NCI-H1105 treated with DMSO at 0.1 percent for 48 hours (cell line): ENCODE measurements at regions not wholly inside any gene's neighbourhood (a gene's known extent, or its start where the extent isn't known, plus 50 kb on each side); places are given as distances from the start of the nearest gene placed in this dataset.
A peak's percentile ranks its signal among the peaks of the same experiment; 100 is the strongest.
"Not testable (repeated sequence)": the region's sequence is repeated elsewhere in the genome, so short reads cannot be mapped to it uniquely, and the experiment has no call there.

Experiments
- DNase-seq: peaks from one replicate; lab custom pipeline; 2025; lab: John Stamatoyannopoulos, UW

DNA sequence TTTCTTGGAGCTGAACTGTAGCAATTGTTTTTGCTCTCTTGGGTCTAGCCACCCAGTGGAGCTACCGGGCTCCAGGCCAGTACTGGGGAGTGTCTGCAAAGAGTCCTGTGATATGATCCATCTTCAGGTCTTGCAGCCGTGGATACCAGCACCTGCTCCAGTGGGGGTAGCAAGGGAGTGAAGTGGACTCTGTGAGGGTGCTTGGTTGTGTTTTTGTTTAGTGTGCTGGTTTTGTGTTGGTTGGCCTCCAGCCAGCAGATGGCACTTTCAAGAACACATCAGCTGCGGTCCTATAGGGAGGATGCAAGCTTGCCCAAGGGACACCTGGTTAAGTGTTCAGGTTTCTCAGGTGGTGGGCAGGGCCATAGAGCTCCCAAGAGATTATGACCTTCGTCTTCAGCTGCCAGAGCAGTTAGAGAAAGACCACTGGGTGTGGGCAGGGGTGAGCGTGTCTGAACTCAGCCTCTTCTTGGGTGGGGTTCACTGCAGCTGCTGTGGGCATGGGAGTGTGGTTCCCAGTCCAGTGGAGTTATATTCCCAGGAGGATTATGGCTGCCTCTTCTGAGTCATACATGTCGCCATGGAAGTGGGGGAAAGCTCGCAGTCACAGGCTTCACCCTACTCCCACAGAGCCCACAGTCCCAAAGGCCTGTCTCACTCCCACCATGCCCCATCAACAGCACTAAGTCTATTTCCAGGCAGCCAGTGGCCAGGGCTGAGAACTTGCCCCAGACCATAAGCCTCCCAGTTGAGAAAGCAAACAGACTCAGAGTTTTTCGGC lies 811.6 kb downstream of the GLUD2 start:
- no peak for DNase-seq

DNA sequence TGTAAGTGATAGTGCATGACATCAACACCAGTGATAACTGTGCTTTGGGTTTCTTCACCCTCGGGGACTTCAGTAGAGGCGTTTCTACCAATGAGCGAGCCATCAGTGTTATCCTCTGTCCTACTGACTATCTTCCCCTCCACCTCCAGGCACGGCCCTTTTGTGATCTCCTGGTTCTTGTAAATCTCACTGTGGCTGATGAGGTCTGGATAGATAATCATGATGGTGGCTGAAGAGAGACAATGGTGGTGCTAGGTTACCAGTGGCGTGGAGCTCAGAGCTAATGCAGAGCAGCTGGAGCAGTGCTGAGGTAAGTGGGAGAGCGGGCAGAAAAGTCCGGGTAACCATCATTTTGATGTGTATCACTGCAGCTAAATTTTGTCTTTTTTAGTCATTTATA lies 816.6 kb downstream of the GLUD2 start:
- no peak for DNase-seq

DNA sequence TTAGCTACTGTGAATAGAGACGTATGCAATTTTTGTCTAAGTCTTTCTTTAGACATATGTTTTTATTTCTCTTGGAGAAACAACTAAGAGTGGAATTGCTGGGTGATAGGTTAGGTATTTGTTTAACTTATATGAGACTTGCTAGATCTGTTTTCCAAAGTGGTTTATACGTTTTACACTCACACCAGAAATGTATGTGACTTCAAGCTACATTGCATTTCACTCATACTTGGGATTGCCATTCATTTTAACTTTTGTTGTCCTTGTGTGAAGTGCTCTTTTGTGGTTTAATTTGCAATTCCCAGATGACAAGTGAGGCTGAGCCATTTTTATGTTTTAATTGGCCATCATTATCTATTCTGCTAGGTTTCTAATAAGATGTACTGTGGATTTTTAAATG lies 817.2 kb downstream of the GLUD2 start:
- DNase-seq = peak; percentile 33

DNA sequence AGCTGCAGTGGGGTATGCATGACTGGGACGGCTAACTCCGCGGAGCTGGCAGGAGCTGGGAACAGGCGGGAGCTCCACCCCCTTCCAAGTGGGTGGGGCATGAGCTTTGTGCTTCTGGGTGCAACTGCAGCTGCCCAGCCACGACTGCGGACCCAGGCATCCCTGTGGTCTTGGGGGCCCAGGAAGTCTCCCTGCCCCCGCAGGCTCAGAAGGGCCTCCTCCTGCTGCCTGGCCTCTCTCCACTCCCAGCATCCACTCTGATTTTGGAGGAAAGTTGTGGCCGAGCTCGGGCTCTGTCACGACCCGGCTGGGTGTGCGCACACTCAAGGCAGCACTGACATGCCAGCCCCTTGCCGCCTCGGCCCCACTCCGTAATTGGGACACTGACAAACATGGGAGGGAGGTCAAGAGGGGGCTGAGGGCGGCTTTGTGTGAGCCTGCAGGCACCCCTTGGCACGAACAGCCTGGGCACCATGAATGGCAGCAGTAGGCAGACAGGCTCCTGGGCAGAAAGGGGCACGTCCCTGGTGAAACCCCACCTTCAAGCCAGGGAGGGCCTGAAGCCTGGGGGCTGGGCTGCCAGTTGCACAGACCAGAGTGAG lies 822.6 kb downstream of the GLUD2 start:
- DNase-seq = no peak

DNA sequence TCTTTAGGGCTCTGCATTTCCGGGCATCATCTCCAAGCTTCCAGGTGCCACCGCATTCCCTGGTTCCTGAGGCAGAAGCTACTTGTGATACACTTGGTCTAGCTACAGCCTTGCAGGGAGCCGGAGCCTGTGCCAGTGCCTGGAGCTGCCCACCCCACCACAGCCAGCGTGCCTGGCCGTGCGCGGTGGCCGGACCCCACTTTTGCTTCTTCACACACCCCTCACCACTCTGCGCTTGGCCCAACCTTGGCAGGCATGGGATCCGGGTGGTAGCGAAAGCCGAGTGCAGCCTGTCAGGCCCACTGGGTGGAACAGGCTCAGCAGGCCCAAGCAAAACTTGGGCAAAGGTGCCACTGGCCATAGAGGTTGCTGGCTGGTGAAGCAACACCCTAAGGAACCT lies 823.7 kb downstream of the GLUD2 start:
- DNase-seq = no peak

DNA sequence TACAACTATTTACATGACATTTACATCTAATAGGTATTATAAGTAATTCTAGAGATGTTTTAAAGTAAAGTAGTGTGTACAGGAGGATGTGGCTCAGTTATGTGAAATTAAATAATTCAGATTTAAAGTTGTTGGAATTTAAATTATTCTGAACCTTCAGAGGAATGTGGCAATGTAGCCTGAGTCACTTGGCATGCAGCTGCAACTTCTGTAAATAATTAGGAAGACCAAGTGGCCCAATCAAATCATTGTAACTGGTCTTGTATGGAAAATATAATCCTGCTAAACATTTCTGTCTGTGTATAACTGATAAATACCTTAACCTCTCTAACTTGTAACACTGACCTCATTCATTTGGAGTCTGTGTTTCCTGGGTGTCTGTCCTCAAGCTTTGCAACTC lies 828.9 kb downstream of the GLUD2 start:
- DNase-seq = no peak

DNA sequence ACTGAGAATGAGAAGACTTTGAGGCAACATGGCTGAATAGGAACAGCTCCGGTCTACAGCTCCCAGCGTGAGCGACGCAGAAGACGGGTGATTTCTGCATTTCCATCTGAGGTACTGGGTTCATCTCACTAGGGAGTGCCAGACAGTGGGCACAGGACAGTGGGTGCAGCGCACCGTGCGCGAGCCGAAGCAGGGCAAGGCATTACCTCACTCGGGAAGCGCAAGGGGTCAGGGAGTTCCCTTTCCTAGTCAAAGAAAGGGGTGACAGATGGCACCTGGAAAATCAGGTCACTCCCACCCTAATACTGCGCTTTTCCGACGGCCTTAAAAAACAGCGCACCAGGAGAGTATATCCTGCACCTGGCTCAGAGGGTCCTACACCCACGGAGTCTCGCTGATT lies 829.9 kb downstream of the GLUD2 start:
- DNase-seq = not testable (repeated sequence)

DNA sequence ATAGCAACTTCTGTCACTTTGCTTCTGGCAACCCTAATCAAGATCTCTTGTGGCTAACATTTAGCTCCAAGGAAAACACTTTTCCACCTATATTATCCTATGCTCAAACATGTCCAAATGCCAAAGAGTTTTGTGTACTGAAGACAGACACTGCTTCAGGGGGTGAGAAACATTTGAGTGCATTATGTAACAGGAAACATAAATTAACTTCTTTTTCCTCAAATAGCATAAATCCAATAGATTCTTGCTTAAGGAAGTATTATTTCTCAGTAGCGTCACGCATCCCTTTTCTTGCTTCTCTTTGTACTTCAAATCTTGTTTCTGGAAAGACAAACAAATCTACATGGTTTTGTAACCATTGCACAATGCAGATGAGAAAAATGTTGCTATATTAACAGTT lies 839.1 kb downstream of the GLUD2 start:
- no peak for DNase-seq

DNA sequence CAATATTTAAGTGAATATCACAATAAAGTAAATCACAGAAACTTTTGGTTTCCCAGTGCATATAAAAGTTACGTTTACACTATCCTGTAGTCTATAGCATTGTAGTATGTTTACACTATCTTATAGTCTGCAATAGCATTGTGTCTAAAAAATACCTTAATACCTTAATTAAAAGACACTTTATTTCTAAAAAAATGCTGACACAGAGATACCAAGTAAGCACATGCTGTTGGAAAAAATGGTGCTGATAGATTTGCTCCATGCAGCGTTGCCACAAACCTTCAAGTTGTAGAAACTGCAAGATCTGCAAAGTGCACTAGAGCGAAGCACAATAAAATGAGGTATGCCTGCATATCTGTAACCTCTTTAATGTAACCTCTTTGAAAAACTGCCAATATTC lies 847.3 kb downstream of the GLUD2 start:
- no peak for DNase-seq

DNA sequence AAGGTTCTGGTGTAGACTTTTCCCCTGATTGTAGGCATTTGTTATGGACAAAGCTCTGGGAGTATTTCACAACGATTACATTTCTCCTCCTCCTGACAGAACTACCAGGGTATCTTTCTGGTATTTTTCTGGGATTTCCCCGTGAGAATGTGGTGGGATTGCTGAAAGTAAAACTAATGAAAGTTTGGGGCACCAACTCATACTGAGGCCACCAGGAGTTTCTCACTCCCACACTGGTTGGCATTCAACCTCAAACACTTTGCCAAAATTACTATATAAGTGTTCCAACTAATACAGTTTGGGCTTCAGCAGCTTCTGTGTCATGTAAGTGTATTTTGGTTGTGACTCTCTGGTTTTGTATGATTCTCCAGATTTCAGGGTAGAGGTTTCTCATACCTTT lies 855.1 kb downstream of the GLUD2 start:
- DNase-seq = no peak

DNA sequence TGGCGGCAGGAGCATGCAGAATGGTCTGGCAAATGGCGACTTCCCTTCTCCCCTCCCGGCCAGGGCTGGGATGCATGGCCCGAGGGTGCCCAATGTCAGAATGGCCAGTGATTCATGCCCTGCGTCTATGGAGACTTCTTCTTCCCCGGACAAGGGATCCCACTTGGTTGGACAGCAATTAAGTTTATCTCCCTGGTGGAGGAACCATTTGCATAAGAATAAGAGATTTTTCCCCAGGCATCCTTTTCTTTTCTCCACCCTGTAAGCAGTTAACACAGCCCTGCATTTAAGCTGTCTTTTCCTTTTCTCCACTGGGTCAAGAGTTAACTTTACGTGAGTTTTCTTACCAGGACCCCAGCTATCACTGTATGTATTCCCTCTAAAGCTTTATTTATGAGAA lies 856.6 kb downstream of the GLUD2 start:
- DNase-seq = no peak

DNA sequence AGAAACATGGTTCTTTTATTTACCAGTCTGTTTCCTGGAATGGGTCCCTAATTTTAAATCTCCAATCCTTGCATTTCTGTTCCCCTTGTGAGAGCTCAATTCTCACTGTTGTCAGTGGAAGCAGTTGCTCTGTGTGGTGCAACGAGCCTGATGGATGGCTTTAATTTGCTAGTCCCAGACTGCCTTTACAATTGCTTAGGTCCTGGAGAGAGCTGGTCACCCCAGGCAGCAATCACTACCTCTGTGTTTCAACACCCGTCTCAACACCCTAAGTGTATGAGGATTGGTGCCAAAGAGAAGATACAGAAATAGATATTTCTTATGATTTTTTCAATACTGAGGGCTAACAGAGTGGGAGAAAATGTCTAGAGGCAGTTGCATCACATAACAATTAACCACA lies 873.8 kb downstream of the GLUD2 start:
- no peak for DNase-seq

DNA sequence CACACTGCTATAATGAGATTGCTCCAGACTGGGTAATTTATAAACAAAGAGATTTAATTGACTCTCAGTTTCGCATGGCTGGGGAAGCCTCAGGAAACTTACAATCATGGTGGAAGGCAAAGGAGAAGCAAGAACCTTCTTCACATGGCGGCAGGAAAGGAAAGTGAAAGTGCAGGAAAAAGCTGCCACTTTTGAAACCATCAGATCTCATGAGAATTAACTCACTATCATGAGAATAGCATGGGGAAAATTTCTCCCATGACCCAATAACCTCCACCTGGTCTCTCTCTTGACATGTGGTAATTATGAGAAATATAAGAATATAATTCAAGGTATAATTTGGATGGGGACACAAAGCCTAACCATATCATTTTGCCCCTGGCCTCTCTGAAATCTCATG lies 884.2 kb downstream of the GLUD2 start:
- DNase-seq = no peak

DNA sequence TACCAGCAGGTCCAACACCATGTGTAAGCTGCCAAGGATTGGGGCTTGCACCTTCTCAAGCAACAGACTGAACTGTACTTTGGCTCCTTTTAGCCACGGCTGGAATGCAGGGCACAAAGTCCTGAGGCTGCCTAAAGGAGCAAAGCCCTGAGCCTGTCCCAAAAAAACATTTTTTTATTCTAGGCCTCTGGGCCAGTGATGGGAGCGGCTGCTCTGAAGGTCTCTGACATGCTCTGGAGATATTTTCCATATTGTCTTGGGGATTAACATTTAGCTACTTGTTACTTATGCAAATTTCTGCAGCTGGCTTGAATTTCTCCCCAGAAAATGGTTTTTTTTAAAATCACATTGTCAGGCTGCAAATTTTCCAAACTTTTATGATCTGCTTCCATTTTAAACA lies 885.3 kb downstream of the GLUD2 start:
- DNase-seq = no peak

DNA sequence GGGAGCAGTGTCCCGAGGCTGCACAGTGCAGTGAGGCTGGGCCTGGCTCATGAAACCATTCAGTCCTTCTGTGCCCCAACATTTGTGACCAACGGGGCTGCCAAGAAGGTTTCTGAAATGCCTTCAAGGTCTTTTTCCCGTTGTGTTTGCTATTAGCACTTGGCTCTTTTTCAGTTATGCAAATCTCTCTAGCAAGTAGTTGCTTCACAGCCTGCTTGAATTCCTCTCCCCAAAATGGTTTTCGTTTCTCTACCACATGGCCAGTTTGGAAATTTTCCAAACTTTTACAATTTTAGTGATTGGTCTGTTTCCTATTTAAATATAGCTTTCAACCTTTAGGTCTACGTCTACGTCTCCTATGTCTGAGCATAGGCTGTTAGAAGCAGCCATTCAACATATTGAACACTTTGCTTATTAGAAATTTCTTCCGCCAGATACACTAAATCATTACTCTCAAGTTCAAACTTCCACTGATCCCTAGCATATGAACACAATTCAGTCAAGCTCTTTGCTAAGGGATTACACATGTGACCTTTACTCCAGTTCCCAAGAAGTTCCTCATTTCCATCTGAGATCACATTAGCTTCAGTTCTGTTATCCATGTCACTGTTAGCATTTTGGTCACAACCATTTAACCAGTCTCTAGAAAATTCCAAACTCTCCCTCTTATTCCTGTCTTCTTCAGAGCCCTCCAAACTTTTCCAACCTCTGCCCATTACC lies 901.8 kb downstream of the GLUD2 start:
- DNase-seq = no peak

DNA sequence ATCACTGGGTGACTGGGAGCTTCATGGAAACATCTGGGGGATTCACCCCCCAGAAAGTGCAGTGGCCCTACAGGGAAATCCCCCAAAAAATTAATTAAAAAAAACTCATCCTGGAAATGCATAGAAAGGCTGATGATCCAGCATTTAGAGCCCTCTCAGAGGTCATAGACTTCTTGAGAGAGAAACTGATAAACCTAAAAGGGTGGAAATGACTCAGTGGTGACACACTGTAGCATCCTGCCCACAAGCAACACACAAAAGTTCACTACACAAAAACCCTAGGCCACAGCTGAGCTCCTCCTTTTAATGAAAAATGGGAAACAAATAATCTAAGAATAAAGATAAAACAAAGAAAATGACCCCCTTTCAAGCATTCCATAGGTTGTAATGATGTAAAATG lies 911.5 kb downstream of the GLUD2 start:
- DNase-seq = no peak

DNA sequence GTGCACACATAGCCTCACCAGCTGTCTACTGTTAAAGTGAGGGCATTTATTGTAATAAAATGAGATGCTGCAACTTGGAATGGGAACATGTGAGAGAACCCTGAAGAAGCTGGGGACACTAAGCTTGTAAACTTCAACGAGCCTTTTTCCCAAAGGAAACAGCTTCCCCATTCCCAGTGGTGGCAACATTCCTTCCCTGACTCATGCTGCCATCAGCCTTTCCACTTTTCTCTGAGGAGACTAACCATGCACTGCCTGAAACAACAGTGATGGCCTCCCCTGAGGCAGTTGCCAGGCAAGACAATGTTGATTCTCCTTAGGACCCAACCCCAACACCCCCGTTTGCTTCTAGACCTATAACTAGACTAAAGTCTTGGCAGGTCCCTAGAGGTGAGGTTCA lies 928.3 kb downstream of the GLUD2 start:
- no peak for DNase-seq

DNA sequence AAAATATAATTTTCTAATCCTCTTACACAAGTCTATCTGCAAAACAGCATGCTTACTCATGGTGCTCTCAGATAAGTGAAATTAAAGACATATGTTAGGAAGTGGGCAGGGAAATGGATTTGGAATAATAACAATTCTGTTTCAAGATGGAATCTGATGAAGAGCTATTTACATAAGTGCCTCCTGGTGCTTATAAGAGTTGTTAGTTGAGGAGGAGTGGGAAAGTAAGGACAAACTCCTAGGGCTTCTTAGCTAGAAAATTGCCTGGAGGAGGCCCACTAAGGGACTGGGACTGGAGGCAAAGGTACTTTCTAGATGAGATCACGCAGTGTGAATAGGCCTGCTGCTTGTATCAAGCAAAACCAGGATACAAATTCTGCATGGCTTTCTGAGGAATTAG lies 939.8 kb downstream of the GLUD2 start:
- DNase-seq = no peak

DNA sequence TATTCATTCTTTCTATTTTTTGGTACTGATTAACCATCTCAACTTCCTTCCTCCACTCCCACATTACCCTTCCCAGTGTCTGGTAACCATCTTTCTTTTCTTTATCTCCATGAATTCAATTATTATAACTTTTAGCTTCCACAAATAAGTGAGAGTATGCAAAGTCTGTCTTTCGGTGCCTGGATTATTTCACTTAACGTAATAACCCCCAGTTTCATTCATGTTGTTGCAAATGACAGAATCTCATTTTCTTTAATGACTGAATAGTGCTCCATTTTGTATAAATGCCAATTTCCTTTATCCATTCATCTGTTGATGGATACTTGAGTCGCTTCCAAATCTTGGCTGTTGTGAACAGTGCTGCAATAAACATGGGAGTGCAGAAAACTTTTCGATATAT lies 940.4 kb downstream of the GLUD2 start:
- DNase-seq = no peak

DNA sequence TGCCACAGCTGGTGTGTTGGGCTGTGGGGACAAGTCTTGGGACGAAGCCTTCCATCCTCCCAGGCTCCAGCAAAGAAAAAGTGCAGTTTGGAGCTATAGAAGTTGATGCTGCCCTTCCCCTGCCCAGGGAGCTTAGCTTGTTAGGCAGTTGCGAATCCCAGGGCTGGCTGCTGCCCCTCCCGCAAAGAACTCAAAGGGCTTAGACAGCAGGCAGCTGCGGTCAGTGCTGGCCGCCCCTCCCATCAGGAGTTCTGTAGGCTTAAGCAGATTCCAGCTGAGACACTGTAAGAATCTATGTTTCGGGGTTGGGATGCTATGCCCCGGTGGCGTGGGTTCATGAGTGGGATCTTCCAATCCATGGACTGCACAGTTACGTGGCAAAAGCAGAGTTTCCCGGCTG lies 956.7 kb downstream of the GLUD2 start:
- no peak for DNase-seq

DNA sequence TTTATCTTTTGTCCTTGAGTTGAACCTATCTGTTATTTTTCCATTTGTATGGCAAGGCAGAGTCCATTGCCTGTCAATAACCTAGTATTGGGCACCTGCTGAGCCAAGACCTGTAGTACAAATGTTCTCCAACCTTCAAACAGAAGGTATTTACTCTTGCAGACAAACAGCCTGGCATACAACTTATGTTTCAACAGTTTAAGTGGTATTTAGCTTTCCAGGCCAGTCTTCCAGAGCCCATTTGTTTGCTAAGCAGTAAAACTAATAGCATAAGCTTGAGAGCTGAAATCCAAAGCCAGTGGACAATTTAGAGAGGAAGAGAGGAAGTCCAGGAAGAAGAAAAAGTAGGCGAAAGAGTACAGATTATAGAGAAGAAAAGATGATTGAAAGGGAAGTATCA lies 979.3 kb downstream of the GLUD2 start:
- DNase-seq = peak; percentile 38

DNA sequence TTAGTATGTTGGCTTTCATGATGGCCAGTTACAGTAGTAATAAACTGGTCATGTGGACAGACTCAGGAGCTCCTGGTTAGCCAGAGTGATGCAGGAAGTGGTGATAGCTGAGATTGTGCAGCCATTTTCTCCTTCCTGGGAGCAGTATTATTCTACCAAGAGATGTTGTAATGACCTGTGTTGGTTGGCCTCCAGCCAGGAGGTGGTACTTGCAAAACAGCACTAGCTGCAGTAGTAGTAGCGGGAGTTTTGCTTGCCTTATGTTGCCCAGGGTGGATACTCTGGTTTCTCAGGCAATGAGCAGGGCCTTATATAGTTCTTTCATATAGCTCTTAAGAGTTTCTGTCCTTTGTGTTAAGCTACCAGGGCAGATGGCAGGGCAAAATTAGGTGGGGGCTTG lies 998.8 kb downstream of the GLUD2 start:
- DNase-seq = no peak

DNA sequence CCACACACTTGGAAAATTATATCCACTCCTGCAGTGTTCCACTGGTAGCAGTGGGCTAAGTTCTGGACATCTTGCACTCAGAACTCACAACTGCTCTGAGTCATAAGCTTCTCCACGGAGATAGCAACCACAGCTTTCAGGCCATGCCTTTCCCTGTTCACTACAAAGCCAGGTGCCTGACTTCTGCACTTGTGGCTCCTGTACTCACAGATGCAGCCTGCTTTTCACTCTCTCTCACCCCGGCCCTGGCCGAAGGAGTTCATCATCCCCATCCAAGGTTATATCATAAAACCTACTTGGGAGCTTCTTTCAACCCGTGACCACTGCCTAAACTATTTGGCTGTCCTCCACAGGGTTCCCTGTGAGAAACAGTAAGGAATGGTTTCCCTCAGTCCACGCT lies 999.4 kb downstream of the GLUD2 start:
- DNase-seq = no peak

DNA sequence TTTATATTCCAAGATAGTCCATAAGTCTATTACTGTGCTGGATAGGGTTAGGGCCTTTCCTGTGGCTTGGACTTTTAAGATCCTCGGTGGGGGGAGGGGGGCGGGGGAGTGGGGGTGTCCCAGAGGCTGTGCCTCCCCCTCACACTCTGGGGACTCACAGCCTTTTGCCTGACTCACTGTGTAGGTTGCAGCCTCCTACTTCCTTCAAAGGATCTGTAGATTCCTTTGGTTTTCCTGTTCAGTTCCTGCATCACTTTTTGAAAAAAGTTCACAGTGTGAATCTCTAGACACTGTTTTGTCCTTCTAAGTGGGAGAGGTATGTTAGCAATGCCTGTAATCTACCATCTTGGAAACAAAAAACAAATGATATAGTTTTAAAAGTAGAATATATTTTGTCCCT lies 999.9 kb downstream of the GLUD2 start:
- DNase-seq = no peak
